OCI-LY1 (cell line): ENCODE measurements at regions not wholly inside any gene's neighbourhood (a gene's known extent, or its start where the extent isn't known, plus 50 kb on each side); places are given as distances from the start of the nearest gene placed in this dataset.

Experiments used
- H2AFZ ChIP-seq: fragments of 200-600 bp; sonication (generic), shearing (Covaris generic); 2 replicates; pipeline ENCODE4 v1.6.0; 2014; ENCODE audit warnings: antibody characterized with exemption, mild to moderate bottlenecking, low read length
- H3F3A ChIP-seq: fragments of 200-600 bp; sonication (generic), shearing (Covaris generic); 2 replicates; pipeline ENCODE4 v1.6.0; 2014; ENCODE audit warnings: mild to moderate bottlenecking, antibody characterized with exemption, low read length, moderate library complexity; ENCODE audit not compliant: insufficient read depth
- H3K27ac ChIP-seq: fragments of 200-600 bp; sonication (generic); 2 replicates; pipeline ENCODE4 v1.5.1; 2014; ENCODE audit warnings: low read length, mixed run types, mild to moderate bottlenecking, low read depth; ENCODE audit not compliant: poor library complexity, severe bottlenecking
- H3K27me3 ChIP-seq: fragments of 200-600 bp; sonication (generic); 2 replicates; pipeline ENCODE4 v1.6.0; 2014; ENCODE audit warnings: antibody characterized with exemption, mild to moderate bottlenecking, low read length, moderate library complexity; ENCODE audit not compliant: insufficient read depth
- H3K36me3 ChIP-seq: fragments of 200-600 bp; sonication (generic); 2 replicates; pipeline ENCODE4 v1.6.1; 2014; ENCODE audit warnings: mild to moderate bottlenecking, antibody characterized with exemption, low read length, moderate library complexity, mixed read lengths; ENCODE audit not compliant: insufficient read depth
- H3K4me1 ChIP-seq: fragments of 200-600 bp; sonication (generic); 2 replicates; pipeline ENCODE4 v1.5.1; 2014; ENCODE audit warnings: mild to moderate bottlenecking, low read length, moderate library complexity; ENCODE audit not compliant: insufficient read depth, severe bottlenecking
- H3K4me2 ChIP-seq: fragments of 200-600 bp; sonication (generic), shearing (Covaris generic); 2 replicates; pipeline ENCODE4 v1.6.1; 2014; ENCODE audit warnings: low read length
- H3K4me3 ChIP-seq: fragments of 200-600 bp; sonication (generic); 2 replicates; pipeline ENCODE4 v1.5.1; 2014; ENCODE audit warnings: low read length, low read depth, mild to moderate bottlenecking, mixed read lengths; ENCODE audit not compliant: poor library complexity, severe bottlenecking
- H3K79me2 ChIP-seq: fragments of 200-600 bp; shearing (Covaris generic); 2 replicates; pipeline ENCODE4 v1.6.1; 2016; ENCODE audit warnings: mixed run types, low read length, mixed read lengths; ENCODE audit not compliant: insufficient read depth
- H3K9ac ChIP-seq: fragments of 200-600 bp; sonication (generic), shearing (Covaris generic); 2 replicates; pipeline ENCODE4 v1.6.1; 2014; ENCODE audit warnings: mild to moderate bottlenecking, low read length, mixed read lengths
- H3K9me2 ChIP-seq: fragments of 200-600 bp; sonication (generic), shearing (Covaris generic); 2 replicates; pipeline ENCODE4 v1.6.1; 2014; ENCODE audit warnings: low read depth, mild to moderate bottlenecking, low read length, mixed read lengths
- H3K9me3 ChIP-seq: fragments of 200-600 bp; shearing (Covaris generic); 2 replicates; pipeline ENCODE4 v1.6.1; 2014; ENCODE audit warnings: low read length, mixed read lengths
- H4K20me1 ChIP-seq: fragments of 200-600 bp; sonication (generic), shearing (Covaris generic); 2 replicates; pipeline ENCODE4 v1.6.0; 2016; ENCODE audit warnings: mild to moderate bottlenecking, low read length; ENCODE audit not compliant: insufficient read depth
- EZH2 ChIP-seq: fragments of 200-600 bp; sonication (generic), shearing (Covaris generic); IDR thresholded peaks from 2 replicates; pipeline ENCODE4 v1.8.0; 2017; ENCODE audit warnings: borderline replicate concordance, mixed run types, mild to moderate bottlenecking, antibody characterized with exemption, low read length, moderate library complexity, mixed read lengths
- TF ChIP-seq, protein P1 (sequence below): fragments of 200-600 bp; sonication (generic), shearing (Covaris generic); IDR thresholded peaks from 2 replicates; pipeline ENCODE4 v1.5.1; 2017; ENCODE audit warnings: mild to moderate bottlenecking, antibody characterized with exemption, low read length, moderate library complexity, mixed read lengths

DNA sequence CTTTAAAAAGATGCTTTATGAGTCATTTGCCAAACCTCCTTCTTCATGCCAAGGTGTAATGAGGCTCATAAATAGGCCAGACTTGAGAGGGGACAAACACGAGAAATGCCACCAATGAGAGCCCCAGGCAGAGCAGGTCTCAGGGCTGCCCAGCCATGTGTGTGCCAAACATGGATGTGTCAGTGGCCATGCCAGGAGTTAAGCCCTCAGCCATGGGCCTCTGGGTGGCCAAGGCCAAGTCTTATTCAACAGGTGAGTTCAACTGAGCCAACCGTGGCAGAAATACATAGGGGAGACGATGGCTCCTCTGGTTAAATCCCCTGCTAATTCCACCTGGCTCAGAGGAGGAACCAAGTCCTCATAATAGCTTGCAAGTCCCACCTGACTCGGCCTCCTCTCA, 358.8 kb downstream of the PREX1 start:
- H2AFZ ChIP-seq = no peak overlapping the region
- H3K4me1 ChIP-seq = no peaks in the 10 kb centered on the region
- H3K36me3 ChIP-seq = no peaks in the 10 kb centered on the region
- H3K9me2 ChIP-seq = no peaks in the 10 kb centered on the region
- no peak overlapping the region for H3K9ac ChIP-seq
- no peaks in the 10 kb centered on the region for H4K20me1 ChIP-seq
- H3K79me2 ChIP-seq = no peaks in the 10 kb centered on the region
- no peaks in the 10 kb centered on the region for H3F3A ChIP-seq
- H3K4me3 ChIP-seq = no peak overlapping the region
- H3K27ac ChIP-seq = no peak overlapping the region
- H3K9me3 ChIP-seq = no peaks in the 10 kb centered on the region
- TF ChIP-seq EZH2 = no peak
- no peak overlapping the region for H3K4me2 ChIP-seq
- peaks cover 5% of the 10 kb centered on the region; the same call in 1 of the 2 replicates for H3K27me3 ChIP-seq

- Histone ChIP-seq H3K9ac (no peak overlapping the region), H3F3A (no peaks in the 10 kb centered on the region), H3K27ac (no peak overlapping the region), H3K4me1 (no peaks in the 10 kb centered on the region), H3K79me2 (no peaks in the 10 kb centered on the region), H3K27me3 (peaks cover 5% of the 10 kb centered on the region; the same call in 1 of the 2 replicates), H3K9me2 (no peaks in the 10 kb centered on the region), H3K9me3 (no peaks in the 10 kb centered on the region), H4K20me1 (no peaks in the 10 kb centered on the region), H3K4me3 (no peak overlapping the region), H2AFZ (no peak overlapping the region), H3K4me2 (no peak overlapping the region), H3K36me3 (no peaks in the 10 kb centered on the region)
- TF ChIP-seq, protein P1, sequence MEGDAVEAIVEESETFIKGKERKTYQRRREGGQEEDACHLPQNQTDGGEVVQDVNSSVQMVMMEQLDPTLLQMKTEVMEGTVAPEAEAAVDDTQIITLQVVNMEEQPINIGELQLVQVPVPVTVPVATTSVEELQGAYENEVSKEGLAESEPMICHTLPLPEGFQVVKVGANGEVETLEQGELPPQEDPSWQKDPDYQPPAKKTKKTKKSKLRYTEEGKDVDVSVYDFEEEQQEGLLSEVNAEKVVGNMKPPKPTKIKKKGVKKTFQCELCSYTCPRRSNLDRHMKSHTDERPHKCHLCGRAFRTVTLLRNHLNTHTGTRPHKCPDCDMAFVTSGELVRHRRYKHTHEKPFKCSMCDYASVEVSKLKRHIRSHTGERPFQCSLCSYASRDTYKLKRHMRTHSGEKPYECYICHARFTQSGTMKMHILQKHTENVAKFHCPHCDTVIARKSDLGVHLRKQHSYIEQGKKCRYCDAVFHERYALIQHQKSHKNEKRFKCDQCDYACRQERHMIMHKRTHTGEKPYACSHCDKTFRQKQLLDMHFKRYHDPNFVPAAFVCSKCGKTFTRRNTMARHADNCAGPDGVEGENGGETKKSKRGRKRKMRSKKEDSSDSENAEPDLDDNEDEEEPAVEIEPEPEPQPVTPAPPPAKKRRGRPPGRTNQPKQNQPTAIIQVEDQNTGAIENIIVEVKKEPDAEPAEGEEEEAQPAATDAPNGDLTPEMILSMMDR = no peak
- no peak for TF ChIP-seq EZH2
Measured at GRCh38 chr20:48468571-48468970, 359.2 kb downstream of the PREX1 start.

GRCh38 chr20:48467622-48468021, 360.2 kb downstream of the PREX1 start:
- H3K27ac ChIP-seq = no peak overlapping the region
- H3K9me2 ChIP-seq = no peaks in the 10 kb centered on the region
- no peak overlapping the region for H3K4me3 ChIP-seq
- H3K27me3 ChIP-seq = peaks cover 5% of the 10 kb centered on the region; the same call in 1 of the 2 replicates
- H3K36me3 ChIP-seq = no peaks in the 10 kb centered on the region
- TF ChIP-seq, protein P1 = no peak
- no peak for TF ChIP-seq EZH2
- no peaks in the 10 kb centered on the region for H3K9me3 ChIP-seq
- H3K4me1 ChIP-seq = no peaks in the 10 kb centered on the region
- no peaks in the 10 kb centered on the region for H3K79me2 ChIP-seq
- H2AFZ ChIP-seq = no peak overlapping the region
- no peaks in the 10 kb centered on the region for H4K20me1 ChIP-seq
- H3F3A ChIP-seq = no peaks in the 10 kb centered on the region
- no peak overlapping the region for H3K4me2 ChIP-seq
- no peak overlapping the region for H3K9ac ChIP-seq

- Histone ChIP-seq H3F3A (no peaks in the 10 kb centered on the region), H2AFZ (no peak overlapping the region), H4K20me1 (no peaks in the 10 kb centered on the region), H3K9me3 (no peaks in the 10 kb centered on the region), H3K27ac (no peak overlapping the region), H3K9ac (no peak overlapping the region), H3K4me1 (no peaks in the 10 kb centered on the region), H3K4me2 (no peak overlapping the region), H3K27me3 (peaks cover 5% of the 10 kb centered on the region; the same call in 1 of the 2 replicates), H3K9me2 (no peaks in the 10 kb centered on the region), H3K79me2 (no peaks in the 10 kb centered on the region), H3K36me3 (no peaks in the 10 kb centered on the region), H3K4me3 (no peak overlapping the region)
- no peak for TF ChIP-seq EZH2
- TF ChIP-seq, protein P1 = no peak
Measured at GRCh38 chr20:48465271-48465670, 362.5 kb downstream of the PREX1 start.
